Prostate gland (tissue), 2 donors: ENCODE measurements at regions not wholly inside any gene's neighbourhood (a gene's known extent, or its start where the extent isn't known, plus 50 kb on each side); places are given as distances from the start of the nearest gene placed in this dataset.

Experiments used
- DNase-seq: peaks from one replicate; pipeline ENCODE4 v3.0.0-alpha.2; 2019; ENCODE audit warnings: low spot score
- H3K27ac ChIP-seq, 2 donors: fragments of 200-600 bp; sonication (generic); 2 replicates each; pipeline ENCODE4 v1.5.1; 2017 to 2019
- H3K27me3 ChIP-seq: fragments of 200-600 bp; sonication (generic); replicated peaks from 2 replicates; pipeline ENCODE4 v1.5.1; 2019; ENCODE audit not compliant: insufficient read depth
- H3K36me3 ChIP-seq, 2 donors: fragments of 200-600 bp; sonication (generic); 1 replicate in 1 of 2; 2 replicates in 1 of 2; pipeline versions ENCODE4 v1.5.1 to v1.8.1; 2017 to 2019
- H3K4me1 ChIP-seq: fragments of 200-600 bp; sonication (generic); replicated peaks from 2 replicates; pipeline ENCODE4 v1.5.1; 2019
- H3K4me3 ChIP-seq, 2 donors: fragments of 200-600 bp; sonication (generic); 2 replicates each; pipeline ENCODE4 v1.5.1; 2017 to 2019
- H3K9me3 ChIP-seq: fragments of 200-600 bp; sonication (generic); 2 replicates; pipeline ENCODE4 v1.5.1; 2017
- POLR2A ChIP-seq: fragments of 450-650 bp; IDR thresholded peaks from one replicate; pipeline ENCODE4 v1.6.1; 2016; ENCODE audit warnings: antibody characterized with exemption, mild to moderate bottlenecking
- POLR2AphosphoS5 ChIP-seq: sonication (generic); formaldehyde crosslinking; IDR thresholded peaks from one replicate; pipeline ENCODE4 v1.6.1; 2017; ENCODE audit warnings: antibody characterized with exemption
- WGBS: methylation state at CpG from one replicate; pipeline ENCODE4 v1.1.5; 2018; 5-methylcytosine and 5-hydroxymethylcytosine counted together
- intact Hi-C: fragments of 100-400 bp; cut with DNase I; formaldehyde crosslinking; loops from one replicate; pipeline ENCODE4 v1.14.2; 2022
- TF ChIP-seq, protein P1 (sequence below), 4 experiments: fragments of 200-600 bp in 2 of 4; fragments of 450-650 bp in 2 of 4; sonication (generic) in 2 of 4; IDR thresholded peaks; 1 replicate in 3 of 4; 2 replicates in 1 of 4; pipeline ENCODE4 v1.5.1; 2016 to 2019; ENCODE audit warnings: antibody characterized with exemption in 4 of 4, mild to moderate bottlenecking in 2 of 4, moderate library complexity in 2 of 4

DNA sequence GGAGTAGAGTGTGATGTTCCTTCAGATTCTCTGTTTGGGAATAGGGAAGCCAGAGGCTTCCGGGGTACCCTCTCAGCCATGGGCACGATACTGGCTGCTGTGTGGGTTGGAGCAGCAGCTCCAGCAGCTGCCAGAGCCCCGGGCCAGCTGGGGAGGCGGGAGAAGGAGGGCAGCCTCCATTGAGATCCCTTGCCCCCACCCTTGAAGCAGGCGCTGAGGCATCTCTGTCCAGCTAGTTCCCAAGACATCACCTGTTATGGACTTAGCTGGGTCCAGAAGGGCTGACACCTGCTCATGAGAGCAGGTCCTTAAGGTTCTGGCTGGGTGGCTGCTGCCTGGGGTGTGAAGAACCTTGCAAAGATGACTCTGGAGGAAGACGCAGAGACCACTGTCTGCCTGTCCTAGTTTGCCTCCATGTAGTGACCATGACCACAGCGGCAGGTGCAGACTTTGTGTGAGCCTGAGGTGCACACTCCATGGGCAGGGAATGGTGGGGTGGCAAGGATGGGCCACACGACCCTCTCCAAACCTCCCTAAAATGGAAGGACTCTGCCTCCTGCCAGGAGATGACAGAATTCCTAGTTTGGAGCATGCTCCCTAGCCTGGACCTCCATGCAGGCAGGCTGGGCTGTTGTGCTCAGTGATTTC lies 222.6 kb upstream of the C1orf174 start:
- Histone ChIP-seq H3K4me3 (no peak overlapping the region), H3K9me3 (no peaks in the 10 kb centered on the region), H3K27ac (no peak overlapping the region), H3K4me1 (no peaks in the 10 kb centered on the region), H3K36me3 (no peaks in the 10 kb centered on the region), H3K27me3 (no peaks in the 10 kb centered on the region)
- TF ChIP-seq POLR2AphosphoS5 (no peak), POLR2A (no peak)
- intact Hi-C loops, result no loop called here
- WGBS, result 94% methylated on average over 8 of the region's 8 CpGs
- DNase-seq, result no peak

DNA sequence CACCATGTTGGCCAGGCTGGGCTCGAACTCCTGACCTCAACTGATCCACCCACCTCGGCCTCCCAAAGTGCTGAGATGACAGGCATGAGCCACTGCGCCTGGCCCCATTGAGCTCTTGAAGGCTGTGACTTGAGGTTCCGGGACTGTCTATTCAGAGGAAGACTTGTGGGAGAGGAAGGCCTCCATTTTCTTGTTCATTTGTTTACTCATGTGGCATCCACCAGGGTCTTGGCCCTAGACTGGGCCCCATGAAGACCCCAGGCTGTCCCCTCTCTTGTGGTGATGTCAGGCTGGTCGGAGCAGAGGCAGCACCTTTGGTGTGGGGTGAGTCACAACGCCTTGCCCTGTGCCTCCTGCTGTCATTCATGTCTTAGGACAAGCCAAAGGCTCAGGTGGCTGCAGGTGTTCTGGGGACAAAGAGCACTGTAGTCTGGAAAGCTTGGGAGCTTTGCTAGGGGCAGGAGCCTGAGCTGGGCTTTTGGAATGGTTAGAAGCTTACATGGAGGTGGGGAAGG lies 224.6 kb upstream of the C1orf174 start:
- Histone ChIP-seq H3K9me3 (no peaks in the 10 kb centered on the region), H3K4me1 (no peaks in the 10 kb centered on the region), H3K27me3 (no peaks in the 10 kb centered on the region), H3K36me3 (no peaks in the 10 kb centered on the region), H3K27ac (no peak overlapping the region), H3K4me3 (no peak overlapping the region)
- intact Hi-C loops, result no loop called here
- 93% methylated on average over 6 of the region's 6 CpGs for WGBS
- no peak for DNase-seq
- TF ChIP-seq, protein P1, sequence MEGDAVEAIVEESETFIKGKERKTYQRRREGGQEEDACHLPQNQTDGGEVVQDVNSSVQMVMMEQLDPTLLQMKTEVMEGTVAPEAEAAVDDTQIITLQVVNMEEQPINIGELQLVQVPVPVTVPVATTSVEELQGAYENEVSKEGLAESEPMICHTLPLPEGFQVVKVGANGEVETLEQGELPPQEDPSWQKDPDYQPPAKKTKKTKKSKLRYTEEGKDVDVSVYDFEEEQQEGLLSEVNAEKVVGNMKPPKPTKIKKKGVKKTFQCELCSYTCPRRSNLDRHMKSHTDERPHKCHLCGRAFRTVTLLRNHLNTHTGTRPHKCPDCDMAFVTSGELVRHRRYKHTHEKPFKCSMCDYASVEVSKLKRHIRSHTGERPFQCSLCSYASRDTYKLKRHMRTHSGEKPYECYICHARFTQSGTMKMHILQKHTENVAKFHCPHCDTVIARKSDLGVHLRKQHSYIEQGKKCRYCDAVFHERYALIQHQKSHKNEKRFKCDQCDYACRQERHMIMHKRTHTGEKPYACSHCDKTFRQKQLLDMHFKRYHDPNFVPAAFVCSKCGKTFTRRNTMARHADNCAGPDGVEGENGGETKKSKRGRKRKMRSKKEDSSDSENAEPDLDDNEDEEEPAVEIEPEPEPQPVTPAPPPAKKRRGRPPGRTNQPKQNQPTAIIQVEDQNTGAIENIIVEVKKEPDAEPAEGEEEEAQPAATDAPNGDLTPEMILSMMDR (IDR thresholded peaks at IDR 0.05), result no peak
- TF ChIP-seq POLR2AphosphoS5, result no peak
- no peak for TF ChIP-seq POLR2A

DNA sequence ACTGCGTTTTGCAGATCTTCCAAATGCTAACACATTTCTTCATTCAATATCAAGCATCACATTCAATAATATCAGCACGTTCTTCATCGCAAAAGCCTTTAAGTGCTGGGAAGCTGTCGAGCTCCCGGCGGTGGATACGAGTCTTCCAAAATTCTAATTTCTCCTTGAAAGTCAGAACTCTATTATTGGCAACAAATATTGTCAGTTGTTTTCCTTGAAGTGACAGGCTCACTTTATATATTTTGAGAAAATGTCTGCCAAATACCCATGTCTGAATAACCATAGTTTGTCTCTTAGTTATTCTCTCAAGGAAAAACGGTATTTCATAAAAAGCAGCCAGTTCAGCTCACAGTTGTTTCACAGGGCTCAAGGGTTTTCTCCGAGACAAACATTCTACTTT lies 226.2 kb upstream of the C1orf174 start:
- no peaks in the 10 kb centered on the region for H3K27me3 ChIP-seq
- DNase-seq, result no peak
- no peak overlapping the region for H3K27ac ChIP-seq
- no peaks in the 10 kb centered on the region for H3K9me3 ChIP-seq
- TF ChIP-seq POLR2A (no peak), POLR2AphosphoS5 (no peak)
- TF ChIP-seq, protein P1 (IDR thresholded peaks at IDR 0.05), result no peak
- no peaks in the 10 kb centered on the region for H3K4me1 ChIP-seq
- WGBS, result 90% methylated on average over 9 of the region's 9 CpGs
- intact Hi-C loops, result no loop called here
- H3K36me3 ChIP-seq, result no peaks in the 10 kb centered on the region
- no peak overlapping the region for H3K4me3 ChIP-seq

DNA sequence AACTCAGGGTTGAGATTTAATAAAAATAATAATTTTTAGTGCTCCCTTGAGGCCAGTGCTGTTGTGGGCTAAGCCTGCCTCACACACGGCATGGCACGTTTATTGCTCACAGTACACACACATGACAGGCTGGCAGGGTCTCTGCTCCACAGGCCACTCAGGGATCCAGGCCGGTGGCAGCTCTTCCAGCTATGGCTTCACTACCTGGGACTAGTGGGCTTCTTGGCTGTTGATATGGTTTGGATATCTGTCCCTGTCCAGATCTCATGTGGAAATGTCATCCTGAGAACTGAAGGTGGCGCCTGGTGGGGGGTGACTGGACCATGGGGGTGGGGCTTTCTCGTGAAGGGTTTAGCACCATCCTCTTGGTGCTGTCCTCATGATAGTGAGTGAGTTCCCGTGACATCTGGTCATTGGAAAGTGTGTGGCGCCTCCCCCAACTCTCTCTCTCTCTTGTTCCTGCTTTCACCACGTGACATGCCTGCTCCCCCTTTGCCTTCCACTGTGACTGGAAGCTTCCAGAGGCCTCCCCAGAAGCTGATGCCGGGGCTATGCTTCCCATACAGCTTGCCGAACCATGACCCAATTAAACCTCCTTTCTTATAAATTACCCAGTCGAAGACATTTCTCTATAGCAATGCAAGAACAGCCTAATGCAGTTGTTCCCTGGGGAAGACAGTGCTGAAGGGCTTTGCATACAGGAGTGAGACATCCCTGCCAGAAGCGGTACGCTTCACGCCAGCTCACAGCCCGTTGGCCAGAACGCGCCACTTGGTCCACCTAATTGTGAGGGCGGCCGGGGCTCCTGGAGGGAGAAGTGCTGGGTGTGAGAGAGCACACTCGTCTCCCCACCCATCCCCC lies 226.9 kb upstream of the C1orf174 start:
- Histone ChIP-seq H3K27ac (no peak overlapping the region), H3K4me3 (no peak overlapping the region), H3K27me3 (no peaks in the 10 kb centered on the region), H3K4me1 (no peaks in the 10 kb centered on the region), H3K9me3 (no peaks in the 10 kb centered on the region), H3K36me3 (no peaks in the 10 kb centered on the region)
- WGBS, result 90% methylated on average over 20 of the region's 20 CpGs
- TF ChIP-seq POLR2AphosphoS5, result no peak
- TF ChIP-seq POLR2A, result no peak
- TF ChIP-seq, protein P1 (IDR thresholded peaks at IDR 0.05), result no peak
- intact Hi-C loops, result no loop called here
- DNase-seq, result no peak

DNA sequence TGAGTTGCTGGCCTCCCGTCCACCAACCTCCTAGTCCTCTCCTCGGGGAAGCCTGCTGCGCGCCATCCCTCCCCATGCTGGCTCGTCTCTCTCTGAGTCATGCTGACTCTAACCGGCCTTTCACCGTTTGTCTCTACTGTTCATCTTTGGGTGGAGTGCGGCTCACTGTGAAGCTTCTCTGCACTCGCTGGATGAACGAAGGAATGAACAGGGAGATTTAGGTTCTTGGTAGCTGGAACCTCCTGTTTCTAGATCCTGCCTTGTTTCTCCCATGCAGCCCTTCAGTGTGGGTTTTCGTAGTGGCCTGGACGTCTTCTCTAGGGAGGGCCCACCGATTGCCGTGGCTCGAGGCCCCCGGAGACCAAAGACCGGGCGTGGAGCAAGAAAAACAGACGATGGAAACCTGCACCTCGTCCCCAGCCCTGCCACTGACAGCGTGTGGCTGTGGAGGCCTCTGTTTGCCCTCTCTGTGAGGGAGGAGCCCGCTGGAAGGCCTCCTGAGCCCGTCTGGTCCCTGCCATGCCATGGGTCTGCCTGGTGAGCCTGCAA lies 227.6 kb upstream of the C1orf174 start:
- no peak overlapping the region for H3K4me3 ChIP-seq
- H3K27ac ChIP-seq, result no peak overlapping the region
- intact Hi-C loops, result no loop called here
- no peak for TF ChIP-seq POLR2A
- H3K4me1 ChIP-seq, result no peaks in the 10 kb centered on the region
- no peaks in the 10 kb centered on the region for H3K9me3 ChIP-seq
- 89% methylated on average over 23 of the region's 23 CpGs for WGBS
- H3K27me3 ChIP-seq, result peaks cover 1% of the 10 kb centered on the region
- no peaks in the 10 kb centered on the region for H3K36me3 ChIP-seq
- no peak for DNase-seq
